ENCODE measurements at regions not wholly inside any gene's neighbourhood (a gene's known extent, or its start where the extent isn't known, plus 50 kb on each side); places are given as distances from the start of the nearest gene placed in this dataset.

DNA sequence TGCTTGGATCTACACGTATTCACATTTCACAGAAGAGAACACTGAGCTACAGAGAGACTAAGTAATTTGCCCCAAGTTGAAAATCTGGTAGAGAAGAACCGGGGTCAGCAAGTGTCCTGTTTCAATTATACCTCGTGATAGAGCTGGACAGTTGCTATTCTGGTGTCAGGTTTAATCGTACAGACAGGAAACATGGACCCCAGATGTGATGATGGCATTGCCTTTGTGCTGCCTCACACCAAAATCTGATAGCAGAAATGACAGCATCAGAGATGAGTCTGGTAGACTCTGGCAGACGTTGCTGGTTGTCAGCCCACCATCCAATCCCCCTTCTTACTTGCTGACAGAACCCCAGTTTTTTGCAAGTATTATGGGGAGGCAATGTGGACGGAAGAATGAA lies 112.1 kb upstream of the FOXF1 start:
- TF ChIP-seq POLR2A (IDR thresholded peaks at IDR 0.05), result no peak
- TF ChIP-seq, protein P1, sequence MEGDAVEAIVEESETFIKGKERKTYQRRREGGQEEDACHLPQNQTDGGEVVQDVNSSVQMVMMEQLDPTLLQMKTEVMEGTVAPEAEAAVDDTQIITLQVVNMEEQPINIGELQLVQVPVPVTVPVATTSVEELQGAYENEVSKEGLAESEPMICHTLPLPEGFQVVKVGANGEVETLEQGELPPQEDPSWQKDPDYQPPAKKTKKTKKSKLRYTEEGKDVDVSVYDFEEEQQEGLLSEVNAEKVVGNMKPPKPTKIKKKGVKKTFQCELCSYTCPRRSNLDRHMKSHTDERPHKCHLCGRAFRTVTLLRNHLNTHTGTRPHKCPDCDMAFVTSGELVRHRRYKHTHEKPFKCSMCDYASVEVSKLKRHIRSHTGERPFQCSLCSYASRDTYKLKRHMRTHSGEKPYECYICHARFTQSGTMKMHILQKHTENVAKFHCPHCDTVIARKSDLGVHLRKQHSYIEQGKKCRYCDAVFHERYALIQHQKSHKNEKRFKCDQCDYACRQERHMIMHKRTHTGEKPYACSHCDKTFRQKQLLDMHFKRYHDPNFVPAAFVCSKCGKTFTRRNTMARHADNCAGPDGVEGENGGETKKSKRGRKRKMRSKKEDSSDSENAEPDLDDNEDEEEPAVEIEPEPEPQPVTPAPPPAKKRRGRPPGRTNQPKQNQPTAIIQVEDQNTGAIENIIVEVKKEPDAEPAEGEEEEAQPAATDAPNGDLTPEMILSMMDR (IDR thresholded peaks at IDR 0.05), result no peak
